Activated naive CD8-positive, alpha-beta T cell treated with anti-CD3 and anti-CD28 coated beads for 36 hours (primary cell): ENCODE measurements at regions not wholly inside any gene's neighbourhood (a gene's known extent, or its start where the extent isn't known, plus 50 kb on each side); places are given as distances from the start of the nearest gene placed in this dataset.

Source experiments
- DNase-seq: peaks from one replicate; pipeline ENCODE4 v3.0.0; 2021
- H3K27ac Mint-ChIP-seq: one replicate; pipeline ENCODE4 v1.8.0; 2022; ENCODE audit warnings: mild to moderate bottlenecking, moderate library complexity, mixed read lengths
- H3K27me3 Mint-ChIP-seq: one replicate; pipeline ENCODE4 v1.8.0; 2022; ENCODE audit warnings: mild to moderate bottlenecking, mixed read lengths
- H3K36me3 Mint-ChIP-seq: one replicate; pipeline ENCODE4 v1.8.0; 2021; ENCODE audit warnings: mild to moderate bottlenecking, mixed read lengths
- H3K4me1 Mint-ChIP-seq: one replicate; pipeline ENCODE4 v1.8.0; 2021; ENCODE audit warnings: mixed read lengths
- H3K4me3 Mint-ChIP-seq: one replicate; pipeline ENCODE4 v1.8.0; 2022; ENCODE audit warnings: mild to moderate bottlenecking, moderate library complexity, mixed read lengths
- H3K9me3 Mint-ChIP-seq: one replicate; pipeline ENCODE4 v1.8.0; 2022; ENCODE audit warnings: mixed read lengths

DNA sequence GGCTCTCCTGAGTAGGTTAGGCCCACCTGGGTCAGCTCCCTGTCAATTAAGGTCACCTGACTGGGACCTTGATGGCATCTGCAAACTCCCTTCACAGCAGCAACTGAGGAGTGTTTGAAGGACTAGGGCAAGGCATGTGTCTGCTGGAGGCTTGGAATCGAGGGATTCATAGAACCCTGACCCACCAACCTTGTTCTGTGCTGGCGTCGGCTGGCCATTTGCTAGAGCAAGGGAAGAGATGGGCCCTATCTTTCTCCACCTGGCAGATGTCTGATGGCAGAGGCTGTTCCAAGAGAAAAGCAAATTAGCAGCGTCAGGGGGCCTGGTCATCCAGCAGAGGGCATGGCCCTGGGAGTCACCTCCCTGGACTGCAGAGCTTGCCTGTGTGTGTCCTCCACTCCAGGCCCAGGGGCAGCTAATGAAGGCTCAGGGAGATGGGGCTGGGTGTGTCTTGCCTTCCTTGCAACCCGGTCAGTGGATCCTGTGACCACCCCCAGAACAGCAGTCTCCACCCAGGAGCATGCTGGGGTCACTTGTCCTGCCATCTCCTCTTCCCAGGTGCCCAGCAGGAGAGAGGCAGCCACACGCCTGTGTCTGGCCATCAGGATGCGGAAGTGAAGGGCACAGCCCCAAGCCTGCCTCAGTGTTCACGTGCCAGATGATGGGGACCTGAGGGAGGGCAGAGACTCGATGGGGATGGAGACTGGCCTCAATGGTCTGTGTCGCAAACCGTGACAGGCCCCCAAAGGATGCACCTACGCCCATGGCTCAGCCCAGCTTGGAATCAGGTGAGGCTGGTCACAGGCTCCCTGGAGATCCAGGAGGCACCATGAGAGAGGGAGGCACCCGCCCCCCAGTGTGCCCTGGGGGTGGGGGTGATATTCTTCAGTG is 53.9 kb downstream of the BARX1 start:
- Mint-ChIP-seq H3K4me3 (no peak overlapping the region), H3K27me3 (no peaks in the 10 kb centered on the region), H3K36me3 (no peaks in the 10 kb centered on the region), H3K27ac (no peak overlapping the region), H3K4me1 (peaks cover 12% of the 10 kb centered on the region), H3K9me3 (peaks cover 4% of the 10 kb centered on the region)
- DNase-seq: no peak

GRCh38 chr9:93900436-93900819 is 54.7 kb downstream of the BARX1 start:
- Mint-ChIP-seq H3K36me3 (no peaks in the 10 kb centered on the region), H3K27ac (no peak overlapping the region), H3K4me3 (no peak overlapping the region), H3K27me3 (no peaks in the 10 kb centered on the region), H3K4me1 (peaks cover 12% of the 10 kb centered on the region), H3K9me3 (peaks cover 4% of the 10 kb centered on the region)
- DNase-seq: no peak

DNA sequence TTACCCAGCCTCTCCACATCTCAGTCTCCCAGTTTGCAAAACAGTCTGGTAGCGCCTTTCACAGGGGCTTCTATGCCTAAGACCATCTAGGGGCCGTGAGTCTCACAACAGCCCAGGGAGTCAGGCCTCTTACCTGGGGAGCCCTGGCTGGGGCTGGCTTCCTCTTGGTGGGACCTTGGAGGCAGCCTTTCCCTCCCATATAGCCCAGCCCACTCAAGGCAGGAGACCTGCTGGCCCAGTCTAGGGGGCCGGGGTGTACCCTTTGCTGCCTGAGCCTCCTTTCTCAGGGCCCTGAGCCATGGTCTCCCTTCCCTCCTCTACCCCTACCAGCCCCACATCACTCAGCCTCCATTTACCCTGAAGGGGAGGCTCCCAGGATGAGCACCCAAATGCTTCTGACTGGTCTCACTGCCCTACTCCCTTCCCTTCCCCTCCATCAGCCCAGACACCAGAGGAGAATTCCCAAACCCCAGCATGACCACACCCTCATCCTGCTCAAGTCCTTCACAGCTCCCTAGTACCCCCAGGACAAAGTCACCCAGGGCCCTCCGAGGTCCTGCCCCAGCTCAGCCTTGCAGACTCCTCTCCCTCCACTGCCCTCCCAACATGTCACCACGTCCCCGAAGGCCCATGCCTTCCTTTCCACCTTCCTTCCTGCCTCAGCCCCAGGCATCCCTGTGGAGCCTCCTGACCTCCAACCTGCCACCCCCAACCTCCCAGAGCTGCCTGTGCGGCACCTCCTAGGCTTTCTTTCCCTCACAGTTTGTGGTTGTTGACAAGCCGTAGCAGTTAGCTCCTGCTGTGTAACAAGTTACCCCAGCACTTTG is 55.3 kb downstream of the BARX1 start:
- no peak for DNase-seq
- no peaks in the 10 kb centered on the region for H3K27me3 Mint-ChIP-seq
- no peak overlapping the region for H3K27ac Mint-ChIP-seq
- H3K36me3 Mint-ChIP-seq: no peaks in the 10 kb centered on the region
- H3K9me3 Mint-ChIP-seq: peaks cover 4% of the 10 kb centered on the region
- peaks cover 12% of the 10 kb centered on the region for H3K4me1 Mint-ChIP-seq
- H3K4me3 Mint-ChIP-seq: no peak overlapping the region

DNA sequence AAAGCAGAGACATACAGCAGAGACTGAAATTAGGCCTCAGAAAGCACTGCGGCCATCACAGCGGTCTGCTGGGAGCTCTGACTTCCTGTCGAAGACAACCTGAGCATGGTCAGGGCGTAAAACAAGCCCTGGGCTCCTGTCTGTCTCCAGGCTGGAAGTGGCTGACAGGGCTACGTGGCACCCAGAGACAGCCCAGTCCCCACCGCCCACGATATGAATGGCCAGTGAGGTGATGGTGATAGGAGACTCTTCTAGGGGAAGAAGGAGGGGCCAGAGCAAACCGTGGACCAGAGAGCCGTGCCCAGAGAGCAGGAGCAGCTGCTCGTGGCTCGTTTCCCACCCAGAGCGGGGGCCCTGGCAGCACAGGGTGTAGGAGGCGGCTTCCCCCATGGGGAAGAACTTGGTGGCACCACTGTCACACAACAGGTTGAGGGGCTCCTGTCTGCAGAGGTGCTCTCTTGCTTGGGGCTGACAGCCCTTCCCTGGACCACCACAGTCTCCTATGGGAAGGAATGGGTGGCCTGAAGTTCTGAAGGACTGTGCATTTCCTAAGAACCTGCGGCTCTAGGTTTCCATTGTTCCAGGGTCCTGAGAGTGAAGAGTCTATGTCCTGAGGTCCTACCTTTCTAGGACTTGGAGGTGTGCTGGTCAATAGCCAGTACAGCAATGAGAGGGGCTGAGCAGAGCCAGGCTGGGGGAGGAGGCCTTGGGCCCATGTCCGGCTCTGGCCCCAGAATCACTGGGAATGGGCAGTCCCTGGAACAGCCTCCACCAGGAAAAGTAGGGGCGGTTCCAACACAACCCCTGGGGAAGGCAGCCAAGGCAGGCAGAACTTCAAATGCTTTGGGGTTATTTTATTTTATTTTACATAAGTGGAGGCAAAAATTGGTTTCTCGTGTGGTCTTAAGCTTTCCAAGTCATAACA is 56.4 kb downstream of the BARX1 start:
- Mint-ChIP-seq H3K4me3 (no peak overlapping the region), H3K27ac (peak overlapping the region; percentile 59), H3K36me3 (no peaks in the 10 kb centered on the region), H3K9me3 (peaks cover 4% of the 10 kb centered on the region), H3K27me3 (no peaks in the 10 kb centered on the region), H3K4me1 (peaks cover 12% of the 10 kb centered on the region)
- no peak for DNase-seq

GRCh38 chr9:93898026-93898425 is 57.1 kb downstream of the BARX1 start:
- Mint-ChIP-seq H3K4me1 (peaks cover 12% of the 10 kb centered on the region), H3K9me3 (peaks cover 5% of the 10 kb centered on the region), H3K36me3 (peaks cover under 1% of the 10 kb centered on the region), H3K4me3 (no peak overlapping the region), H3K27ac (peak overlapping the region; percentile 59), H3K27me3 (no peaks in the 10 kb centered on the region)
- DNase-seq: no peak

- H3K27me3 Mint-ChIP-seq: no peaks in the 10 kb centered on the region
- H3K27ac Mint-ChIP-seq: peak overlapping the region; percentile 9
- H3K9me3 Mint-ChIP-seq: peaks cover 10% of the 10 kb centered on the region
- H3K4me3 Mint-ChIP-seq: no peak overlapping the region
- no peak for DNase-seq
- peaks cover 12% of the 10 kb centered on the region for H3K4me1 Mint-ChIP-seq
- peaks cover 5% of the 10 kb centered on the region for H3K36me3 Mint-ChIP-seq
These were observed 57.8 kb downstream of the BARX1 start for GRCh38 chr9:93897075-93897970.

- Mint-ChIP-seq H3K4me3 (no peak overlapping the region), H3K36me3 (peaks cover 5% of the 10 kb centered on the region), H3K9me3 (peaks cover 10% of the 10 kb centered on the region), H3K4me1 (peaks cover 12% of the 10 kb centered on the region), H3K27ac (no peak overlapping the region), H3K27me3 (no peaks in the 10 kb centered on the region)
- no peak for DNase-seq
These were observed 58.6 kb downstream of the BARX1 start for GRCh38 chr9:93896496-93897033.

DNA sequence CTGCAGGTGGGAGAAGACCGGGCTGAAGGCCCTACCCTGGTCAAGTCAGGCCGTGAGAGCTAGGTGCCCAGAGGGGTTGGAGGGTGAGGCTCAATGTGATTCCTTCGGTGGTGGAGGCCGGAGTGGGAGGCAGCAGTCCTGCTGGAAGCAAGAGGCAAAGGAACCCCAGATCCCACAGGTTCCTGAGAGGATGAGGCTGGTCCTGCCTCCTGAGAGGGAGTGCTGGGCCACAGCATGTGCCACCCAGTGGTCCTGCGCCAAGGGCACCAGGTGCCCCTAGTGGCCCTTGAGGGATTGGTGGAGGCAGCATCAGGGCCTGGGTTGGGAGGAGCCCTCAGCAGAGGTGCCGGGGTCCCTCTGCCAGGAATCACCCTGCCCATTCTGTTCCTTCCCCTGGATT is 59.1 kb downstream of the BARX1 start:
- H3K4me3 Mint-ChIP-seq: no peak overlapping the region
- H3K27ac Mint-ChIP-seq: no peak overlapping the region
- peaks cover 5% of the 10 kb centered on the region for H3K36me3 Mint-ChIP-seq
- DNase-seq: no peak
- H3K27me3 Mint-ChIP-seq: no peaks in the 10 kb centered on the region
- peaks cover 10% of the 10 kb centered on the region for H3K9me3 Mint-ChIP-seq
- H3K4me1 Mint-ChIP-seq: peaks cover 12% of the 10 kb centered on the region

- Mint-ChIP-seq H3K4me1 (peaks cover 12% of the 10 kb centered on the region), H3K27me3 (no peaks in the 10 kb centered on the region), H3K27ac (no peak overlapping the region), H3K4me3 (no peak overlapping the region), H3K36me3 (peaks cover 5% of the 10 kb centered on the region), H3K9me3 (peaks cover 10% of the 10 kb centered on the region)
- DNase-seq: no peak
These were observed 59.6 kb downstream of the BARX1 start for GRCh38 chr9:93895535-93895934.

GRCh38 chr9:93894691-93895079 is 60.5 kb downstream of the BARX1 start:
- DNase-seq: no peak

DNA sequence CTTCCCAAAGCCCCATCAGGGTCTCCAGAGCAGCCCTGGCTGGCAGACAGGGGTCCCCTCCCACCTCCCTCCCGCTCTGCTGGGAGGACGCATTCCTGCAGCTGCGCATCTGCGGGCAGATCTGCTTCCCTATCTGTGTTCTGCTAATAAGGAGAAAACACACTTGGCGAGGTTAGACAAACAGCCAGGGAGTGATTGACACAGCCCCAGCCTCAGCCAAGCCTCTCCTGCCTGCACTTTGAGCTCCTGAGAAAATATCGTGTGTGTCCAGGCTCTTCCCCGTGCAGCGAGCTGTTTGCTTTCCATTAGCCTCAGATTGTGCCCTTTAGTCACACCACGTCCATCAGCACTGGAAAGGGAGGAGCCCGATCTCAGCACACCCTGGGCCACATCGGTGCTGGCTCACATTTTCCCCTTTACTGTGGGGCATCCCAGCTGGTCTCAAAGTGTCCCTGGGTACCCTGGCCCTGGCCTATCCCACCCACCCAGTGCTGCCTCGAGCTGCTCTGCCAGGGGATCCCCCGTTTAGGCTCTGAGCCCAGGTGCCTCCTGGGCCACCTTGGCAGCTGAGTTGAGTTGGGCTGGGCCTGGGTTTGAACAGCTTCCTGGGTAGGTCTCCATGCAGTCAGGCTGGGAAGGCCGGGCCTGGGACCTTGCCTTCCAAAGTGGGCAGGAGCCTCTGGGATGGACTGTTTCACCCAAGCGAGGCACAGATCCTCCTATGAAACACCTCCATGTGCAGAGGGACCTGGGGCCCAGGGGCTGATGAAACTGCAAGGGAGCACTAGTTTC is 61.1 kb downstream of the BARX1 start:
- H3K27me3 Mint-ChIP-seq: no peaks in the 10 kb centered on the region
- H3K9me3 Mint-ChIP-seq: peaks cover 5% of the 10 kb centered on the region
- no peak overlapping the region for H3K27ac Mint-ChIP-seq
- DNase-seq: no peak
- peaks cover 12% of the 10 kb centered on the region for H3K4me1 Mint-ChIP-seq
- H3K36me3 Mint-ChIP-seq: peaks cover 5% of the 10 kb centered on the region
- H3K4me3 Mint-ChIP-seq: no peak overlapping the region

More at GRCh38 chr9:93894691-93895079, 60.5 kb downstream of the BARX1 start:
- Mint-ChIP-seq H3K36me3 (peaks cover 5% of the 10 kb centered on the region), H3K27me3 (no peaks in the 10 kb centered on the region), H3K4me3 (no peak overlapping the region), H3K9me3 (peaks cover 5% of the 10 kb centered on the region), H3K27ac (no peak overlapping the region), H3K4me1 (peaks cover 12% of the 10 kb centered on the region)

DNA sequence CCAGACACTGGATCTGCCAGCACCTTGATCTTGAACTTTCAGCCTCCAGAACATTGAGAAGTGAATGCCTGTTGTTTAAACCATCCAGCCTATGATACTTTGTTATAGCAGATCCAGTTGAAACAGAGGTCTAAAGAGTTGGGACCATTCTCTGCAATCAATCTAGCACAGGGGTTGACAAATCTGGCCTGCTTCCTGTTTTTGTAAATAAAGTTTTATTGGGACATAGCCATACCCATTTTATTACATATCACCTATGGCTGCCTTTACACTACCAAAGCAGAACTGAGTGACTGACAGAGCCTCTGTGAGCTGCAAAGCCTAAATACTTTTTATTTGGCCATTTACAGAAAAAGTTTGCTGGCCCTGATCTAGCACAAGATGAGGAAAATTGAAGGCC is 62.0 kb downstream of the BARX1 start:
- Mint-ChIP-seq H3K9me3 (peaks cover 5% of the 10 kb centered on the region), H3K4me3 (no peak overlapping the region), H3K4me1 (peaks cover 8% of the 10 kb centered on the region), H3K36me3 (peaks cover 5% of the 10 kb centered on the region), H3K27me3 (no peaks in the 10 kb centered on the region), H3K27ac (no peak overlapping the region)
- no peak for DNase-seq

DNA sequence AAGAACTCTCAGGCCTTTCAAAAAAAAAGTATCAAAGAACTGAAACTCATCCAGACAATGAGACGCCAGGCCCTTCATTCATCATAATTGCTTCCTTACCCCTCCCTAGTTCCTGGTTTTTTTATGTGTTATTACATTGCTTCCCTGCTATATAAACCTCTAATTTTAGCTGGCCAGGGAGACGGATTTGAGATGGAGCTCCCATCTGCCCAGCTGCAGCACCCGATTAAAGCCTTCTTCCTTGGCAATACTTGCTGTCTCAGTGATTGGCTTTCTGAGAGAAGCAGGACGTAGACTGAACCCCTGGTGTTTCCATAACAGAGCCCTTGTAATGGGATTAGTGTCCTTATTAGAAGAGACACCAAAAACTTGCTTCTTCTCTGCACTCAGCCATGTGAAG is 62.4 kb downstream of the BARX1 start:
- no peaks in the 10 kb centered on the region for H3K27me3 Mint-ChIP-seq
- H3K4me1 Mint-ChIP-seq: peaks cover 6% of the 10 kb centered on the region
- H3K9me3 Mint-ChIP-seq: peaks cover 5% of the 10 kb centered on the region
- no peak overlapping the region for H3K27ac Mint-ChIP-seq
- peaks cover 5% of the 10 kb centered on the region for H3K36me3 Mint-ChIP-seq
- no peak overlapping the region for H3K4me3 Mint-ChIP-seq
- DNase-seq: no peak
